Activated CD4-positive, alpha-beta memory T cell treated with anti-CD3 and anti-CD28 coated beads for 36 hours (primary cell): ENCODE measurements at regions not wholly inside any gene's neighbourhood (a gene's known extent, or its start where the extent isn't known, plus 50 kb on each side); places are given as distances from the start of the nearest gene placed in this dataset.

ENCODE experiments used
- CTCF ChIA-PET: fragments of 350-600 bp; sonication (Branson Sonifier 250); formaldehyde crosslinking; loops from one replicate; lab custom pipeline; 2021; ENCODE audit warnings: antibody characterized with exemption, inconsistent platforms; lab: Charles Lee
- POLR2A ChIA-PET: fragments of 350-600 bp; sonication (Branson Sonifier 250); formaldehyde crosslinking; loops from one replicate; lab custom pipeline; 2021; ENCODE audit warnings: antibody characterized with exemption; lab: Charles Lee
- DNase-seq: peaks from one replicate; pipeline ENCODE4 v3.0.0-alpha.2; 2020
- H3K27ac Mint-ChIP-seq: one replicate; pipeline ENCODE4 v1.8.0; 2021; ENCODE audit warnings: mixed read lengths
- H3K27me3 Mint-ChIP-seq: one replicate; pipeline ENCODE4 v1.8.0; 2021; ENCODE audit warnings: mixed read lengths
- H3K36me3 Mint-ChIP-seq: one replicate; pipeline ENCODE4 v1.8.0; 2021; ENCODE audit warnings: mixed read lengths
- H3K4me1 Mint-ChIP-seq: one replicate; pipeline ENCODE4 v1.8.0; 2021; ENCODE audit warnings: low read depth, mixed read lengths
- H3K4me3 Mint-ChIP-seq: one replicate; pipeline ENCODE4 v1.8.0; 2021; ENCODE audit warnings: mild to moderate bottlenecking, mixed read lengths
- H3K9me3 Mint-ChIP-seq: one replicate; pipeline ENCODE4 v1.8.0; 2021; ENCODE audit warnings: mixed read lengths
- intact Hi-C: fragments of 100-400 bp; cut with micrococcal nuclease; formaldehyde crosslinking; loops from one replicate; pipeline ENCODE4 v1.15.1; 2023

GRCh38 chr10:51022933-51023585, 51.2 kb upstream of the PRKG1 start:
- no peaks in the 10 kb centered on the region for H3K9me3 Mint-ChIP-seq
- H3K27ac Mint-ChIP-seq = no peak overlapping the region
- no peaks in the 10 kb centered on the region for H3K4me1 Mint-ChIP-seq
- DNase-seq = no peak
- CTCF ChIA-PET = no interaction called here
- intact Hi-C loops = no loop called here
- POLR2A ChIA-PET = no interaction called here
- no peaks in the 10 kb centered on the region for H3K36me3 Mint-ChIP-seq
- peaks cover 2% of the 10 kb centered on the region for H3K27me3 Mint-ChIP-seq
- H3K4me3 Mint-ChIP-seq = no peak overlapping the region

GRCh38 chr10:51023636-51024035, 50.7 kb upstream of the PRKG1 start:
- no peak for DNase-seq
- H3K4me3 Mint-ChIP-seq = no peak overlapping the region
- H3K36me3 Mint-ChIP-seq = no peaks in the 10 kb centered on the region
- no peaks in the 10 kb centered on the region for H3K4me1 Mint-ChIP-seq
- H3K27me3 Mint-ChIP-seq = peaks cover 2% of the 10 kb centered on the region
- intact Hi-C loops = no loop called here
- no peak overlapping the region for H3K27ac Mint-ChIP-seq
- ChIA-PET CTCF (no interaction called here), POLR2A (no interaction called here)
- no peaks in the 10 kb centered on the region for H3K9me3 Mint-ChIP-seq
